ENCODE measurements at regions not wholly inside any gene's neighbourhood (a gene's known extent, or its start where the extent isn't known, plus 50 kb on each side); places are given as distances from the start of the nearest gene placed in this dataset.

GRCh38 chr3:70631716-70632307 is 319.4 kb upstream of the MDFIC2 start:
- no peaks in the 10 kb centered on the region for H3F3A ChIP-seq (ENCODE audit: insufficient read depth, low read length, poor library complexity, severe bottlenecking)
- no peaks in the 10 kb centered on the region for H3K36me3 ChIP-seq (ENCODE audit: insufficient read depth, low read length)
- no peak for TF ChIP-seq REST (IDR thresholded peaks at IDR 0.05; ENCODE audit: borderline replicate concordance)
- no peak overlapping the region for H3K27ac ChIP-seq (ENCODE audit: low read length)
- H4K20me1 ChIP-seq (ENCODE audit: insufficient read depth), result no peaks in the 10 kb centered on the region
- no peaks in the 10 kb centered on the region for H3K79me2 ChIP-seq (replicated peaks; ENCODE audit: insufficient read depth, low read length)
- no peak overlapping the region for H3K4me2 ChIP-seq (ENCODE audit: low read length)
- H3K9me2 ChIP-seq (ENCODE audit: insufficient read depth, low read length), result no peaks in the 10 kb centered on the region
- H2AFZ ChIP-seq (ENCODE audit: low read depth, low read length), result no peak overlapping the region
- H3K27me3 ChIP-seq (ENCODE audit: insufficient read depth, low read depth, low read length), result no peaks in the 10 kb centered on the region
- H3K4me3 ChIP-seq (ENCODE audit: low read length), result no peak overlapping the region
- no peak overlapping the region for H3K9ac ChIP-seq (ENCODE audit: low read length)
- no peaks in the 10 kb centered on the region for H3K9me3 ChIP-seq (ENCODE audit: low read length)

- Histone ChIP-seq H3K79me2 (replicated peaks; ENCODE audit: insufficient read depth, low read length) (no peaks in the 10 kb centered on the region), H4K20me1 (ENCODE audit: insufficient read depth) (no peaks in the 10 kb centered on the region), H3K9me3 (ENCODE audit: low read length) (no peaks in the 10 kb centered on the region), H3K4me2 (ENCODE audit: low read length) (no peak overlapping the region), H2AFZ (ENCODE audit: low read depth, low read length) (no peak overlapping the region), H3K27ac (ENCODE audit: low read length) (no peak overlapping the region), H3F3A (ENCODE audit: insufficient read depth, low read length, poor library complexity, severe bottlenecking) (no peaks in the 10 kb centered on the region), H3K36me3 (ENCODE audit: insufficient read depth, low read length) (no peaks in the 10 kb centered on the region), H3K9ac (ENCODE audit: low read length) (no peak overlapping the region), H3K27me3 (ENCODE audit: insufficient read depth, low read depth, low read length) (no peaks in the 10 kb centered on the region), H3K4me3 (ENCODE audit: low read length) (no peak overlapping the region), H3K9me2 (ENCODE audit: insufficient read depth, low read length) (no peaks in the 10 kb centered on the region)
- TF ChIP-seq CTCF (IDR thresholded peaks at IDR 0.05; ENCODE audit: poor library complexity, severe bottlenecking), result no peak
- TF ChIP-seq TAF1 (IDR thresholded peaks at IDR 0.05; ENCODE audit: low read depth), result no peak
- TF ChIP-seq MXI1 (conservative IDR thresholded peaks at IDR 0.05; ENCODE audit: poor library complexity, severe bottlenecking), result no peak
- TF ChIP-seq RAD21 (conservative IDR thresholded peaks at IDR 0.05), result no peak
- no peak for TF ChIP-seq EZH2 (IDR thresholded peaks at IDR 0.05; ENCODE audit: borderline replicate concordance, insufficient read depth, low read length, poor library complexity, severe bottlenecking)
- no peak for TF ChIP-seq POLR2AphosphoS5 (IDR thresholded peaks at IDR 0.05)
- TF ChIP-seq REST (IDR thresholded peaks at IDR 0.05; ENCODE audit: borderline replicate concordance), result no peak
- no peak for TF ChIP-seq EP300 (conservative IDR thresholded peaks at IDR 0.05; ENCODE audit: poor library complexity, severe bottlenecking)
- no peak for TF ChIP-seq SMC3 (conservative IDR thresholded peaks at IDR 0.05; ENCODE audit: poor library complexity)
These were observed 309.0 kb upstream of the MDFIC2 start for GRCh38 chr3:70621451-70621850.

Measured in neural cell (in vitro differentiated cells).